CD4-positive, alpha-beta memory T cell (primary cell): ENCODE measurements at regions not wholly inside any gene's neighbourhood (a gene's known extent, or its start where the extent isn't known, plus 50 kb on each side); places are given as distances from the start of the nearest gene placed in this dataset.

Experiments
- CTCF ChIA-PET: fragments of 350-600 bp; sonication (Branson Sonifier 250); formaldehyde crosslinking; loops from one replicate; lab custom pipeline; 2021; ENCODE audit warnings: inconsistent platforms; ENCODE audit not compliant: partially characterized antibody; lab: Charles Lee
- POLR2A ChIA-PET: fragments of 350-600 bp; sonication (Branson Sonifier 250); formaldehyde crosslinking; loops from one replicate; lab custom pipeline; 2021; ENCODE audit not compliant: partially characterized antibody; lab: Charles Lee
- DNase-seq, 5 donors: peaks; one replicate each; pipeline versions ENCODE4 v3.0.0 to v3.0.0-alpha.2; 2020 to 2022; ENCODE audit warnings: mixed read lengths in 1 of 5
- H3K27ac ChIP-seq: one replicate; pipeline ENCODE4 v1.7.0; 2013; ENCODE audit warnings: low read depth, low read length
- H3K27me3 ChIP-seq: 2 replicates; pipeline ENCODE4 v1.7.0; 2013; ENCODE audit warnings: mild to moderate bottlenecking, low read length, moderate library complexity; ENCODE audit not compliant: insufficient read depth
- H3K36me3 ChIP-seq: 2 replicates; pipeline ENCODE4 v1.7.0; 2013; ENCODE audit warnings: mild to moderate bottlenecking, low read length, moderate library complexity; ENCODE audit not compliant: insufficient read depth
- H3K4me1 ChIP-seq: 2 replicates; pipeline ENCODE4 v1.7.0; 2013; ENCODE audit warnings: mild to moderate bottlenecking, low read length, moderate library complexity; ENCODE audit not compliant: insufficient read depth
- H3K4me3 ChIP-seq, 2 donors: one replicate each; pipeline ENCODE4 v1.7.0; 2013; ENCODE audit warnings: low read length in 2 of 2, mild to moderate bottlenecking in 1 of 2
- H3K9me3 ChIP-seq, 2 donors: one replicate each; pipeline ENCODE4 v1.7.0; 2013; ENCODE audit warnings: low read length in 2 of 2, control low read depth in 1 of 2; ENCODE audit not compliant: control insufficient read depth in 1 of 2
- H3K27ac Mint-ChIP-seq, 7 donors: one replicate each; pipeline ENCODE4 v1.8.0; 2020 to 2021; ENCODE audit warnings: mixed read lengths in 7 of 7, mild to moderate bottlenecking in 6 of 7, inconsistent platforms in 3 of 7, moderate library complexity in 3 of 7
- H3K27me3 Mint-ChIP-seq, 2 donors: one replicate each; pipeline ENCODE4 v1.8.0; 2020 to 2021; ENCODE audit warnings: mixed read lengths in 2 of 2
- H3K36me3 Mint-ChIP-seq, 2 donors: one replicate each; pipeline ENCODE4 v1.8.0; 2020 to 2021; ENCODE audit warnings: mixed read lengths in 2 of 2, inconsistent platforms in 1 of 2, mild to moderate bottlenecking in 1 of 2
- H3K4me1 Mint-ChIP-seq, 4 donors: one replicate each; pipeline ENCODE4 v1.8.0; 2020 to 2021; ENCODE audit warnings: mixed read lengths in 4 of 4, mild to moderate bottlenecking in 1 of 4
- H3K4me3 Mint-ChIP-seq, 8 donors: one replicate each; pipeline ENCODE4 v1.8.0; 2020 to 2021; ENCODE audit warnings: mixed read lengths in 8 of 8, mild to moderate bottlenecking in 7 of 8, moderate library complexity in 6 of 8, inconsistent platforms in 3 of 8
- H3K9me3 Mint-ChIP-seq, 8 donors: one replicate each; pipeline ENCODE4 v1.8.0; 2020 to 2021; ENCODE audit warnings: mixed read lengths in 8 of 8, mild to moderate bottlenecking in 5 of 8, inconsistent platforms in 3 of 8, moderate library complexity in 1 of 8
- intact Hi-C: fragments of 100-400 bp; cut with micrococcal nuclease; formaldehyde crosslinking; loops from one replicate; pipeline ENCODE4 v1.15.1; 2023

DNA sequence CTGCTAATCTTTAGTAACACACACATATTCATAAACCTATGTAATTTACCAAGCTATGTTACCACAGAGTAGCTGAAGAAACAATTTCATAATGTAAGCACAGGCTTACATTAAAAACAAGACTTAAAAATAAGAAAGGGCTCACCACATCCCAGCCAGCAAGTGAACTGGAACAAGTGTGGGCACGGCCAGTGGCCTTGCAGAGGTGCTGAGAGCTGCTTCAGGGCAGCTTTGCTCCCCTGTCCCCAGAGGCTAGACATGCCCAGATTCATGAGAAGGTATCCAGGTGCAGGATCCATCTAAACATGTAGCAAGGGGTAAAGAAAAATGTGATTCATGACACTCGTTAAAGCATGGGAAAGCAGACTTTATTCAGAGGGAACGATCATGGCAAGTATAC is 62.0 kb upstream of the CKS2 start:
- H3K27ac Mint-ChIP-seq = no peak overlapping the region
- no peaks in the 10 kb centered on the region for H3K4me1 ChIP-seq
- peaks cover 0 to 5% (median 2%) of the 10 kb centered on the region in 8 donors for H3K9me3 Mint-ChIP-seq
- intact Hi-C loops = no loop called here
- H3K4me3 Mint-ChIP-seq = no peak overlapping the region
- CTCF ChIA-PET = no interaction called here
- H3K27me3 ChIP-seq = no peaks in the 10 kb centered on the region
- no peak for DNase-seq
- H3K36me3 Mint-ChIP-seq = peaks cover 0 to 3% of the 10 kb centered on the region in 2 donors
- POLR2A ChIA-PET = no interaction called here
- H3K27ac ChIP-seq = no peak overlapping the region
- H3K36me3 ChIP-seq = no peaks in the 10 kb centered on the region
- no peak overlapping the region for H3K4me3 ChIP-seq
- H3K27me3 Mint-ChIP-seq = peaks cover 2 to 7% of the 10 kb centered on the region in 2 donors
- no peaks in the 10 kb centered on the region for H3K4me1 Mint-ChIP-seq
- no peaks in the 10 kb centered on the region for H3K9me3 ChIP-seq

DNA sequence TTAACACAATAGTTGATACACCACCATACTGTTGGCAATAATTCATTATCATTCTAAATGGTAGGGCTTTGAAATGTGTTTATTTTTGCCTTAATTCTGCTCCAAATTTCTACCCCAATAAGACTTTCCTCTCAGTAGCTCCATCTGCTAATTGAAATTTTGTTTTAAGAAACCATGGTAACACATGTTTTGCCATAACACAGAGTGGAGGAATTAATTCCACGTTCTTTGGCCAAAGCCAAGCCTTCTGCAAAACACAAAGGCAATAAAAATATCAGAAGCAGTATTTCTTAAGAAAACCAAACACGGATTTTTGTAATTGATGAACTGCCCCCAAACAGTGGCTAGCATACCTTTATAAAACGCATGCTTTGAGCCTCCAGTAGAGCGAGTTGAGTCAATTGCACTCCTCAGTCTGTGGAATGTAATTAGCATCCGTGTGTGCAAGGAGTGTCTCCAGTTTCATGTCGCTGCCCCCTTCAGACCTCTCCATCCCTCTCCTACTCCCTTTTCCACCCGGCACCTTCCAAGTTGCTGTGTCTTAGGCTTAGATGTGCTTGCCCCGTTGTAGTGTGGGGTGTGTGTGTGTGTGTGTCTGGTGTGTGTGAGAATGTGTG is 58.2 kb upstream of the CKS2 start:
- Mint-ChIP-seq H3K4me3 (no peak overlapping the region), H3K36me3 (peaks cover 0 to 3% of the 10 kb centered on the region in 2 donors), H3K9me3 (peaks cover 0 to 5% (median 3%) of the 10 kb centered on the region in 8 donors), H3K4me1 (no peaks in the 10 kb centered on the region), H3K27me3 (peaks cover 0 to 4% of the 10 kb centered on the region in 2 donors), H3K27ac (no peak overlapping the region)
- Histone ChIP-seq H3K4me1 (no peaks in the 10 kb centered on the region), H3K27ac (no peak overlapping the region), H3K36me3 (no peaks in the 10 kb centered on the region), H3K27me3 (no peaks in the 10 kb centered on the region), H3K9me3 (no peaks in the 10 kb centered on the region), H3K4me3 (no peak overlapping the region)
- no peak for DNase-seq
- intact Hi-C loops = no loop called here
- CTCF ChIA-PET = no interaction called here
- POLR2A ChIA-PET = no interaction called here

DNA sequence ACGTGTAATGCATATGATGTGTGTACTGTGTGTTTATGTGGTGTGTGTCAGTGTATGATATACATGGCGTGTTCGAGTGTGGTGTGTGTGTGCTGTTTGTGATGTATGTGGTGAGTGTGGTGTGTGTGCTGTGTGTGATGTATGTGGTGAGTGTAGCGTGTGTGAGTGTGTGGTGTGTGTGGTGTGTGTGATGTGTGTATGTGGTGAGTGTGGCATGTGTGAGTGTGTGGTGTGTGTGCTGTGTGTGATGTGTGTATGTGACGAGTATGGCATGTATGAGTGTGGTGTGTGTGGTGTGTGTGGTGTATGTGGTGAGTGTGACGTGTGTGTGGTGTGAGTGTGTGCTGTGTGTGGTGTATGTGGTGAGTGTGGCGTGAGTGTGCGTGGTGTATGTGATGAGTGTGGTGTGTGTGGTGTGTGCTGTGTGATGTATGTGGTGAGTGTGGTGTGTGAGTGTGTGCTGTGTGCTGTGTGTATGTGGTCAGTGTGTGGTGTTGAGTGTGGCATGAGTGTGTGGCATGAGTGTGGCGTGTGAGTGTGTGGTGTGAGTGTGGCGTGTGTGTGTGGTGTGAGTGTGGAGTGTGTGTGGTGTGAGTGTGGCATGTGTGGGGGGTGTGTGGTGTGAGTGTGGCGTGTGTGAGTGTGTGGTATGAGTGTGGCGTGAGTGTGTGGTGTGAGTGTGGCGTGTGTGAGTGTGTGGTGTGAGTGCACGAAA is 56.8 kb upstream of the CKS2 start:
- no peaks in the 10 kb centered on the region for H3K4me1 ChIP-seq
- H3K9me3 Mint-ChIP-seq = peaks cover 0 to 5% (median 3%) of the 10 kb centered on the region in 8 donors
- H3K27me3 ChIP-seq = no peaks in the 10 kb centered on the region
- no peaks in the 10 kb centered on the region for H3K36me3 ChIP-seq
- H3K4me3 Mint-ChIP-seq = no peak overlapping the region
- intact Hi-C loops = no loop called here
- peaks cover 0 to 3% of the 10 kb centered on the region in 2 donors for H3K36me3 Mint-ChIP-seq
- no peak for DNase-seq
- peaks cover 0 to 2% of the 10 kb centered on the region in 2 donors for H3K27me3 Mint-ChIP-seq
- no peak overlapping the region for H3K27ac ChIP-seq
- no peak overlapping the region for H3K4me3 ChIP-seq
- no peaks in the 10 kb centered on the region for H3K9me3 ChIP-seq
- no peaks in the 10 kb centered on the region for H3K4me1 Mint-ChIP-seq
- ChIA-PET CTCF (no interaction called here), POLR2A (no interaction called here)
- no peak overlapping the region for H3K27ac Mint-ChIP-seq

DNA sequence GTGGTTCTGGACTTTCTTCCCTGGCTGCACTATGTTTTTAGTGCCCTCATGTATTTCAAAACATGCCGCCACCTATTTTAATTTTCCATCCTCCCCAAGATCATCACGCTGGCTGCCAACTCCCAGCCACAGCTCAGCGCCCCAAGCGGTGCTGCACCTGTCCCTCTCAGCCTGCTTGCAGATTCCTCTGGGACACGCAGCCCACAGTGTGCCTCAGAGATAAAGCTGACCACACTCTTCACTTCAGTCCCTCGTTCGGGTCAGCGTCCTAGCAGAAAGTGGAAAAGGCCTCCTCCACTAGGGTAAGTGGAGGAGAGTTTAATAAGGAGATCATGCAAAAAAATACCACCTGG is 56.2 kb upstream of the CKS2 start:
- peaks cover 0 to 5% (median 3%) of the 10 kb centered on the region in 8 donors for H3K9me3 Mint-ChIP-seq
- Histone ChIP-seq H3K9me3 (no peaks in the 10 kb centered on the region), H3K27me3 (no peaks in the 10 kb centered on the region), H3K4me3 (no peak overlapping the region), H3K36me3 (no peaks in the 10 kb centered on the region), H3K27ac (no peak overlapping the region), H3K4me1 (no peaks in the 10 kb centered on the region)
- POLR2A ChIA-PET = no interaction called here
- peaks cover 0 to 3% of the 10 kb centered on the region in 2 donors for H3K36me3 Mint-ChIP-seq
- H3K27ac Mint-ChIP-seq = no peak overlapping the region
- intact Hi-C loops = no loop called here
- no peaks in the 10 kb centered on the region for H3K4me1 Mint-ChIP-seq
- DNase-seq = no peak
- CTCF ChIA-PET = no interaction called here
- H3K4me3 Mint-ChIP-seq = no peak overlapping the region
- peaks cover 0 to 2% of the 10 kb centered on the region in 2 donors for H3K27me3 Mint-ChIP-seq

DNA sequence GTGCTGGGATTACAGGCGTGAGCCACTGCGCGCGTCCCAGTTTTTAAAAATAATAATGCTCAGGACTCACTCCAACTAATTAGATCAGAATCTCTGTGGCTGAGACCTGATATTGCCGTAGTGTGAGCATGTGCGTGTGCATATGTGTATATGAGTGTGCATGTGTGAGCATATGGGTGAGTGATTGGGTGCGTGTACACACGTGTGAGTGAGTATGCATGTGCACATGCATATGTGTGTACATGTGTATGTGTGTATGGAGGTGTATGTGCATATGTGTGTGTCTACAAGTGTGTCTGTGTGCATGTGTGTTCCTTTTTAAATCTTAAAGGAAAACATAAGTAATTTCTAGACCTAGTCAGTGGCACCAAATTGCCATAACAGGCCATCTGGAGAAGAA is 54.8 kb upstream of the CKS2 start:
- no peak for DNase-seq

DNA sequence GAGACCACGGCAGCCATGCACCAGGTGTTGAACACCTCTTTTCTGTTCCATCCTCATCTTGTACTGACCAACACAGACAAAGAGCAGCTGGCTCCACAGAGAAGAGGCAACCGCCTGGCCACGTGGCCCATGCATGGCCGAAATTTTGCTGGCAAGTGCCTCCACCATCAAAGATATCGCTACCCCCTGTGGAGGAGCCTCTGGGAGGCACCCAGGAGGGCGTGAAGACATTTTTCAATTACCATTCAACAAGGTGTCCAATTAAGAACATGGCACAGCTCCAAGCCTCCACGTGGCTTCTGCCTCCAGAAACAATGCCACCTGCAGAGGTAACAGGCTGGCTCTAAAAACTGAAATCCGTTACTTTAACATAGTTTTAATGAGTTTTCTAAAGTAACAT is 54.4 kb upstream of the CKS2 start:
- CTCF ChIA-PET = no interaction called here
- H3K9me3 Mint-ChIP-seq = peaks cover 0 to 5% (median 3%) of the 10 kb centered on the region in 8 donors
- H3K4me1 ChIP-seq = no peaks in the 10 kb centered on the region

More for the DNA sequence above, 54.8 kb upstream of the CKS2 start:
- H3K27ac Mint-ChIP-seq = no peak overlapping the region
- peaks cover 0 to 3% of the 10 kb centered on the region in 2 donors for H3K36me3 Mint-ChIP-seq
- Histone ChIP-seq H3K27ac (no peak overlapping the region), H3K36me3 (no peaks in the 10 kb centered on the region), H3K9me3 (no peaks in the 10 kb centered on the region), H3K4me1 (no peaks in the 10 kb centered on the region), H3K27me3 (no peaks in the 10 kb centered on the region), H3K4me3 (no peak overlapping the region)
- H3K9me3 Mint-ChIP-seq = peaks cover 0 to 5% (median 3%) of the 10 kb centered on the region in 8 donors
- CTCF ChIA-PET = no interaction called here
- intact Hi-C loops = no loop called here
- POLR2A ChIA-PET = no interaction called here
- no peak overlapping the region for H3K4me3 Mint-ChIP-seq
- H3K27me3 Mint-ChIP-seq = peaks cover 0 to 2% of the 10 kb centered on the region in 2 donors
- no peaks in the 10 kb centered on the region for H3K4me1 Mint-ChIP-seq

DNA sequence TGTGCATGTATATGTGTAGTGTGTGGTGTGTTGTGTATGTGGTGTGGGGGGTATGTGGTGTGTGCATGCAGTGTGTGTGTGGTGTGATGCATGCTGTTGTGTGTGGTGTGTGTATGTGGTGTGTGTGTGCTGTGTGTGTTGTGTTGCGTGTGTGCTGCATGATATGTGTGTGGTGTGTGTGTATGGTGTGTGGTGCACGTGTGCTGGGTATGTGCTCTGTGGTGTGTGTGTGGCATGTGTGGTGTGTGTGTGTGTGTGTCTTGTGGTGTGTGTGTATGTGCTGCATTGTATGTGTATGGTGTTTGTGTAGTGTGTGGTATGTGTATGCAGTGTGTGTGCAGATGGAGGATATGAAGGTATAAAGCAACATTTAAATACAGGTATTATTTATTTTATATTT is 50.5 kb upstream of the CKS2 start:
- intact Hi-C loops = no loop called here
- H3K4me3 ChIP-seq = no peak overlapping the region
- CTCF ChIA-PET = no interaction called here
- H3K9me3 Mint-ChIP-seq = peaks cover 0 to 2% (median 0%) of the 10 kb centered on the region in 8 donors
- POLR2A ChIA-PET = no interaction called here
- H3K27ac ChIP-seq = no peak overlapping the region
- no peak for DNase-seq
- H3K36me3 Mint-ChIP-seq = peaks cover 0 to 3% of the 10 kb centered on the region in 2 donors
- no peaks in the 10 kb centered on the region for H3K4me1 Mint-ChIP-seq
- H3K36me3 ChIP-seq = no peaks in the 10 kb centered on the region
- H3K4me3 Mint-ChIP-seq = no peak overlapping the region
- no peaks in the 10 kb centered on the region for H3K4me1 ChIP-seq
- peaks cover 0 to 2% of the 10 kb centered on the region in 2 donors for H3K27me3 Mint-ChIP-seq
- H3K9me3 ChIP-seq = no peaks in the 10 kb centered on the region
- no peaks in the 10 kb centered on the region for H3K27me3 ChIP-seq
- no peak overlapping the region for H3K27ac Mint-ChIP-seq

More for the DNA sequence above, 54.4 kb upstream of the CKS2 start:
- no peak overlapping the region for H3K4me3 ChIP-seq
- intact Hi-C loops = no loop called here
- H3K27ac ChIP-seq = no peak overlapping the region
- H3K36me3 ChIP-seq = no peaks in the 10 kb centered on the region
- H3K4me3 Mint-ChIP-seq = no peak overlapping the region
- H3K27ac Mint-ChIP-seq = no peak overlapping the region
- H3K4me1 Mint-ChIP-seq = no peaks in the 10 kb centered on the region
- POLR2A ChIA-PET = no interaction called here
- H3K27me3 Mint-ChIP-seq = peaks cover 0 to 2% of the 10 kb centered on the region in 2 donors
- H3K27me3 ChIP-seq = no peaks in the 10 kb centered on the region
- no peak for DNase-seq
- peaks cover 0 to 3% of the 10 kb centered on the region in 2 donors for H3K36me3 Mint-ChIP-seq
- no peaks in the 10 kb centered on the region for H3K9me3 ChIP-seq
